ENCODE measurements at regions not wholly inside any gene's neighbourhood (a gene's known extent, or its start where the extent isn't known, plus 50 kb on each side); places are given as distances from the start of the nearest gene placed in this dataset.

- WGBS (ENCODE audit: insufficient coverage, low lambda C conversion rate): 60% methylated on average over 1 of the region's 6 CpGs
- no peak for DNase-seq
- peaks cover 2% of the 10 kb centered on the region for H3K27me3 ChIP-seq (ENCODE audit: control insufficient read depth, insufficient read depth, low read length)
- no peak overlapping the region for H3K4me3 ChIP-seq (ENCODE audit: low read length)
- H3K4me1 ChIP-seq (ENCODE audit: control insufficient read depth, insufficient read depth, low read length): no peaks in the 10 kb centered on the region
- H3K9me3 ChIP-seq (ENCODE audit: control insufficient read depth, low read depth, low read length): no peaks in the 10 kb centered on the region
- H3K27ac ChIP-seq (ENCODE audit: low read length): no peak overlapping the region
- no peaks in the 10 kb centered on the region for H3K36me3 ChIP-seq (ENCODE audit: control insufficient read depth, insufficient read depth, low read length)
These were observed 51.1 kb upstream of the GRIK3 start for GRCh38 chr1:37085393-37085792.

GRCh38 chr1:37089750-37090149 is 55.4 kb upstream of the GRIK3 start:
- WGBS (ENCODE audit: insufficient coverage, low lambda C conversion rate): no CpG with 5 or more reads among the region's 3 CpGs
- no peaks in the 10 kb centered on the region for H3K9me3 ChIP-seq (ENCODE audit: control insufficient read depth, low read depth, low read length)
- H3K4me3 ChIP-seq (ENCODE audit: low read length): no peak overlapping the region
- no peak for DNase-seq
- H3K27me3 ChIP-seq (ENCODE audit: control insufficient read depth, insufficient read depth, low read length): no peaks in the 10 kb centered on the region
- no peaks in the 10 kb centered on the region for H3K36me3 ChIP-seq (ENCODE audit: control insufficient read depth, insufficient read depth, low read length)
- no peak overlapping the region for H3K27ac ChIP-seq (ENCODE audit: low read length)
- no peaks in the 10 kb centered on the region for H3K4me1 ChIP-seq (ENCODE audit: control insufficient read depth, insufficient read depth, low read length)

GRCh38 chr1:37090671-37091070 is 56.4 kb upstream of the GRIK3 start:
- Histone ChIP-seq H3K27me3 (ENCODE audit: control insufficient read depth, insufficient read depth, low read length) (no peaks in the 10 kb centered on the region), H3K4me1 (ENCODE audit: control insufficient read depth, insufficient read depth, low read length) (no peaks in the 10 kb centered on the region), H3K36me3 (ENCODE audit: control insufficient read depth, insufficient read depth, low read length) (no peaks in the 10 kb centered on the region), H3K4me3 (ENCODE audit: low read length) (no peak overlapping the region), H3K27ac (ENCODE audit: low read length) (no peak overlapping the region), H3K9me3 (ENCODE audit: control insufficient read depth, low read depth, low read length) (no peaks in the 10 kb centered on the region)
- no peak for DNase-seq
- WGBS (ENCODE audit: insufficient coverage, low lambda C conversion rate): no CpG with 5 or more reads among the region's 2 CpGs

- Histone ChIP-seq H3K27ac (ENCODE audit: low read length) (no peak overlapping the region), H3K36me3 (ENCODE audit: control insufficient read depth, insufficient read depth, low read length) (no peaks in the 10 kb centered on the region), H3K9me3 (ENCODE audit: control insufficient read depth, low read depth, low read length) (no peaks in the 10 kb centered on the region), H3K27me3 (ENCODE audit: control insufficient read depth, insufficient read depth, low read length) (no peaks in the 10 kb centered on the region), H3K4me3 (ENCODE audit: low read length) (no peak overlapping the region), H3K4me1 (ENCODE audit: control insufficient read depth, insufficient read depth, low read length) (no peaks in the 10 kb centered on the region)
- DNase-seq: no peak
- 80% methylated on average over 1 of the region's 1 CpG for WGBS (ENCODE audit: insufficient coverage, low lambda C conversion rate)
These were observed 58.6 kb upstream of the GRIK3 start for GRCh38 chr1:37092937-37093336.

GRCh38 chr1:37094302-37094701 is 60.0 kb upstream of the GRIK3 start:
- Histone ChIP-seq H3K36me3 (ENCODE audit: control insufficient read depth, insufficient read depth, low read length) (no peaks in the 10 kb centered on the region), H3K27ac (ENCODE audit: low read length) (no peak overlapping the region), H3K4me3 (ENCODE audit: low read length) (no peak overlapping the region), H3K4me1 (ENCODE audit: control insufficient read depth, insufficient read depth, low read length) (no peaks in the 10 kb centered on the region), H3K27me3 (ENCODE audit: control insufficient read depth, insufficient read depth, low read length) (no peaks in the 10 kb centered on the region), H3K9me3 (ENCODE audit: control insufficient read depth, low read depth, low read length) (no peaks in the 10 kb centered on the region)
- WGBS (ENCODE audit: insufficient coverage, low lambda C conversion rate): no CpG with 5 or more reads among the region's 6 CpGs
- no peak for DNase-seq

GRCh38 chr1:37096523-37096922 is 62.2 kb upstream of the GRIK3 start:
- DNase-seq: no peak
- Histone ChIP-seq H3K4me1 (ENCODE audit: control insufficient read depth, insufficient read depth, low read length) (no peaks in the 10 kb centered on the region), H3K27me3 (ENCODE audit: control insufficient read depth, insufficient read depth, low read length) (no peaks in the 10 kb centered on the region), H3K4me3 (ENCODE audit: low read length) (no peak overlapping the region), H3K9me3 (ENCODE audit: control insufficient read depth, low read depth, low read length) (no peaks in the 10 kb centered on the region), H3K36me3 (ENCODE audit: control insufficient read depth, insufficient read depth, low read length) (no peaks in the 10 kb centered on the region), H3K27ac (ENCODE audit: low read length) (no peak overlapping the region)
- WGBS (ENCODE audit: insufficient coverage, low lambda C conversion rate): no CpG with 5 or more reads among the region's 6 CpGs

GRCh38 chr1:37097731-37098130 is 63.4 kb upstream of the GRIK3 start:
- no peaks in the 10 kb centered on the region for H3K27me3 ChIP-seq (ENCODE audit: control insufficient read depth, insufficient read depth, low read length)
- H3K4me3 ChIP-seq (ENCODE audit: low read length): no peak overlapping the region
- H3K4me1 ChIP-seq (ENCODE audit: control insufficient read depth, insufficient read depth, low read length): no peaks in the 10 kb centered on the region
- H3K9me3 ChIP-seq (ENCODE audit: control insufficient read depth, low read depth, low read length): no peaks in the 10 kb centered on the region
- WGBS (ENCODE audit: insufficient coverage, low lambda C conversion rate): 72% methylated on average over 2 of the region's 7 CpGs
- no peak overlapping the region for H3K27ac ChIP-seq (ENCODE audit: low read length)
- no peak for DNase-seq
- H3K36me3 ChIP-seq (ENCODE audit: control insufficient read depth, insufficient read depth, low read length): no peaks in the 10 kb centered on the region

- Histone ChIP-seq H3K9me3 (ENCODE audit: control insufficient read depth, low read depth, low read length) (no peaks in the 10 kb centered on the region), H3K4me3 (ENCODE audit: low read length) (no peak overlapping the region), H3K27ac (ENCODE audit: low read length) (no peak overlapping the region), H3K4me1 (ENCODE audit: control insufficient read depth, insufficient read depth, low read length) (no peaks in the 10 kb centered on the region), H3K36me3 (ENCODE audit: control insufficient read depth, insufficient read depth, low read length) (no peaks in the 10 kb centered on the region), H3K27me3 (ENCODE audit: control insufficient read depth, insufficient read depth, low read length) (no peaks in the 10 kb centered on the region)
- no peak for DNase-seq
These were observed 63.9 kb upstream of the GRIK3 start for GRCh38 chr1:37098237-37098636.

- Histone ChIP-seq H3K4me3 (ENCODE audit: low read length) (no peak overlapping the region), H3K27me3 (ENCODE audit: control insufficient read depth, insufficient read depth, low read length) (no peaks in the 10 kb centered on the region), H3K27ac (ENCODE audit: low read length) (no peak overlapping the region), H3K4me1 (ENCODE audit: control insufficient read depth, insufficient read depth, low read length) (no peaks in the 10 kb centered on the region), H3K36me3 (ENCODE audit: control insufficient read depth, insufficient read depth, low read length) (no peaks in the 10 kb centered on the region), H3K9me3 (ENCODE audit: control insufficient read depth, low read depth, low read length) (no peaks in the 10 kb centered on the region)
- WGBS (ENCODE audit: insufficient coverage, low lambda C conversion rate): no CpG with 5 or more reads among the region's 1 CpG
- DNase-seq: no peak
These were observed 66.0 kb upstream of the GRIK3 start for GRCh38 chr1:37100310-37100709.

- no peak for DNase-seq
- no peaks in the 10 kb centered on the region for H3K4me1 ChIP-seq (ENCODE audit: control insufficient read depth, insufficient read depth, low read length)
- 84% methylated on average over 2 of the region's 2 CpGs for WGBS (ENCODE audit: insufficient coverage, low lambda C conversion rate)
These were observed 68.5 kb upstream of the GRIK3 start for GRCh38 chr1:37102656-37103382.

GRCh38 chr1:37105911-37106310 is 71.6 kb upstream of the GRIK3 start:
- Histone ChIP-seq H3K4me3 (ENCODE audit: low read length) (no peak overlapping the region), H3K9me3 (ENCODE audit: control insufficient read depth, low read depth, low read length) (no peaks in the 10 kb centered on the region), H3K4me1 (ENCODE audit: control insufficient read depth, insufficient read depth, low read length) (no peaks in the 10 kb centered on the region), H3K27ac (ENCODE audit: low read length) (no peak overlapping the region), H3K36me3 (ENCODE audit: control insufficient read depth, insufficient read depth, low read length) (no peaks in the 10 kb centered on the region), H3K27me3 (ENCODE audit: control insufficient read depth, insufficient read depth, low read length) (no peaks in the 10 kb centered on the region)
- WGBS (ENCODE audit: insufficient coverage, low lambda C conversion rate): no CpG with 5 or more reads among the region's 5 CpGs
- no peak for DNase-seq

More at GRCh38 chr1:37102656-37103382, 68.5 kb upstream of the GRIK3 start:
- no peak overlapping the region for H3K4me3 ChIP-seq (ENCODE audit: low read length)
- no peaks in the 10 kb centered on the region for H3K9me3 ChIP-seq (ENCODE audit: control insufficient read depth, low read depth, low read length)
- no peaks in the 10 kb centered on the region for H3K27me3 ChIP-seq (ENCODE audit: control insufficient read depth, insufficient read depth, low read length)
- H3K36me3 ChIP-seq (ENCODE audit: control insufficient read depth, insufficient read depth, low read length): no peaks in the 10 kb centered on the region
- H3K27ac ChIP-seq (ENCODE audit: low read length): no peak overlapping the region

All from large intestine (tissue), 3 donors.